MM.1S (cell line): ENCODE measurements at regions not wholly inside any gene's neighbourhood (a gene's known extent, or its start where the extent isn't known, plus 50 kb on each side); places are given as distances from the start of the nearest gene placed in this dataset.
A peak's percentile ranks its signal among the peaks of the same experiment; 100 is the strongest.

Experiments
- CTCF ChIP-seq: fragments of 300-600 bp; sonication (generic); IDR thresholded peaks from 2 replicates; pipeline ENCODE4 v1.5.1; 2016; ENCODE audit warnings: antibody characterized with exemption, low read length, mixed read lengths
- EZH2 ChIP-seq: fragments of 300-600 bp; sonication (generic); optimal IDR thresholded peaks from 2 replicates; pipeline ENCODE3; 2017; ENCODE audit warnings: low read depth, mild to moderate bottlenecking, antibody characterized with exemption, low read length, mixed read lengths
- EZH2phosphoT487 ChIP-seq: fragments of 300-600 bp; sonication (generic); IDR thresholded peaks from 2 replicates; pipeline ENCODE4 v1.6.1; 2018; ENCODE audit warnings: antibody characterized with exemption, low read length

- TF ChIP-seq CTCF (peak; percentile 47), EZH2 (no peak), EZH2phosphoT487 (no peak)
Measured at GRCh38 chr2:187138265-187138664, 289.3 kb upstream of the ZSWIM2 start.
